ENCODE measurements at regions not wholly inside any gene's neighbourhood (a gene's known extent, or its start where the extent isn't known, plus 50 kb on each side); places are given as distances from the start of the nearest gene placed in this dataset.
"Not testable (repeated sequence)": the region's sequence is repeated elsewhere in the genome, so short reads cannot be mapped to it uniquely, and the experiment has no call there.

DNA sequence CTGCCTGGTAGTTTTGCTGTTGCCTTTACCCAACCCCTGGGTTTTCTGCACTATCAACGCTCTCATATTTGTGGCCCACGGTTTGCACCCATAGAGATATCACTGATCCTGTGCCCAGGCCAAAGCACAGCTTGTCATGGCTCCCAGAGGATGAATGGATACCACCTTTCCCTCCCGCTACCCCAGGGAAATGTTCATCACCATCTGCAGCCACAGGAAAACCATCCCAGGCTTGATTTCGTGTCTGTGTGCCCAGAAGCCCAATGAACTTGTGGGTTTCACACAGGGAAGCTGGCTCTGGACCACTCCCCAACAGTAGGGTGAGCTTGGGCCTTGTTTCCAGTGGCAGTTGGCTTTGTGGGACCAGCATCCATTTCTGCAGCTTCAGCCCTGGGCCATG lies 143.1 kb upstream of the GDF10 start:
- Mint-ChIP-seq H3K27me3 (peaks cover 24% of the 10 kb centered on the region), H3K9me3 (peaks cover 3 to 17% (median 12%) of the 10 kb centered on the region in 3 donors), H3K36me3 (peaks cover 3% of the 10 kb centered on the region), H3K27ac (peak overlapping the region in 1 of 3 donors; percentile 45), H3K4me3 (no peak overlapping the region), H3K4me1 (no peaks in the 10 kb centered on the region)

- H3K27me3 Mint-ChIP-seq: peaks cover 28% of the 10 kb centered on the region
- H3K36me3 Mint-ChIP-seq: peaks cover 3% of the 10 kb centered on the region
- peaks cover 3 to 17% (median 12%) of the 10 kb centered on the region in 3 donors for H3K9me3 Mint-ChIP-seq
- H3K27ac Mint-ChIP-seq: no peak overlapping the region
- H3K4me3 Mint-ChIP-seq: no peak overlapping the region
- no peaks in the 10 kb centered on the region for H3K4me1 Mint-ChIP-seq
Observed at GRCh38 chr10:47158116-47159071, 141.6 kb upstream of the GDF10 start.

DNA sequence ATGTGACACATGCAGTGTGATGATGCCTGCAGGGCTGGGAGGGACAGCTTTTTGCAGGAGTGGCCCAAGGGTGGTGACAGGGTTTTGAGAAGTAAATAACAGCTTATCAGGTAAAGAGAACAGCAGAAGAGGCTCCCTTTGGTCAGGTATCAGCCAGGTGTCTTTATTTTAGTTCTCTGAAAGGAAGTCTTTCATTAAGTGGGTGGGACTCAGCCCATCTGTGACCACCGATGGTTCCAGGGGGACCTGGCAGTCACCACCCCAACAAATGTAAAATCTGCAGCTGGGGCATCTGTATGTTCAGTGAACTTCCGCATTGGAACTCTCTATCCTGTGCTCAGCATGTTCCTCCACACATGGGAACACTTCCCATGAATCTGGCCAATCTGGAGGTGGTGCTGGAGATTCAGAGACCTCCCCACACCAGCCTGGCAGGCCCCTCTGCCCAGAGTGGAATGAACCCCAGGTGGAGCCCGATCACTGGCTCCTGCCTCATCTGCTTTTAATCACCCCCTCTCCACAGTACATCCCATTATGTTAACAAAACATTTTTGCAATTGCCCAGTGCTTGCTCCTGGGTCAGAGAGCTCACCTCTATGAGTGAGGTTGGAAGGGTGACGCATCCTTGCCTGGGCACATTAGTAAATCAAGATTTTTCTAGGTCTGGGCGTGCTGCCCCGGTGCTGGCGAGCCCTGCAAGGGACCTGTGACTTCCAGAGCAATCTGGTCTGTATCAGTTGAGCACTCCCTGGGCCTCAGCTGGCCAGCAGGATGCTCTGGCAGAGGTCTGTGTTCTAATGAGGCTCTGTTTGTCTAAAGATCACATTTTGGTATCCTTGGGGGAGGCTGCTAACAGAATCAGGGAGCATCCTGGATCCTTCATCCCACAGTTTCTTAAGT lies 140.4 kb upstream of the GDF10 start:
- Mint-ChIP-seq H3K4me3 (peak overlapping the region in 1 of 4 donors; percentile 20), H3K27ac (no peak overlapping the region), H3K4me1 (no peaks in the 10 kb centered on the region), H3K9me3 (peaks cover 3 to 15% (median 12%) of the 10 kb centered on the region in 3 donors), H3K36me3 (peaks cover 2% of the 10 kb centered on the region), H3K27me3 (peaks cover 29% of the 10 kb centered on the region)

DNA sequence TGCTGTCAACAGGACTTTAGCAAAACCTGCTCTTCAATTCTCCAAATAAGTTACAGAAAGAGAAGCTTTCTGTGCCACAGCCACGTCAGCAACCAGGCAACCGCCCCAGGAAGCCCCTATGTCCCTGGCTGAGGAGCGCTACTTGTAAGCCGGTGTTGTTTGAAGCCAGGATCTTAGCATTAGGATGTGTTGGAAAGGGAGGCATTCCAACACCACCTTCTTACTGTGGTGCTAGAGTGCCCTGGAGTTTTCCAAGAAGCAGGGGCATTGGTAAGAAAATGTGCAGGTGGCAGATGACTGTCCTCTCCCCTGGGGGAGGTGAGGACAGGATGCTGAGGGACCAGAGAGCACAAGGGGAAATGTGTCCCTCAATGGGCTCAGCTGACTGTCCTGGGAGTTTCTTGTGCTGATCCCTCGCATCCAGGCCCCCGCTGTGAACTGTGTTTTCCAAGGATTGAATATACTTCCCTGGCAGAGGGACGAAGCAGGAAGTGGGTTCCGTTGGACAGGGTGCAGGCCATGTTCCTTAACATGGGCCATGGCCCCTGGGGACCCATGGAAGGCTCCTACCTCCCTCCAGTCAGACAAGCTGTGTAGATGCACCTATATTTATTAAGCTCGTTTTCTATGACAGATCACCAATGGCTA lies 139.6 kb upstream of the GDF10 start:
- H3K9me3 Mint-ChIP-seq: peaks cover 3 to 9% (median 6%) of the 10 kb centered on the region in 3 donors

DNA sequence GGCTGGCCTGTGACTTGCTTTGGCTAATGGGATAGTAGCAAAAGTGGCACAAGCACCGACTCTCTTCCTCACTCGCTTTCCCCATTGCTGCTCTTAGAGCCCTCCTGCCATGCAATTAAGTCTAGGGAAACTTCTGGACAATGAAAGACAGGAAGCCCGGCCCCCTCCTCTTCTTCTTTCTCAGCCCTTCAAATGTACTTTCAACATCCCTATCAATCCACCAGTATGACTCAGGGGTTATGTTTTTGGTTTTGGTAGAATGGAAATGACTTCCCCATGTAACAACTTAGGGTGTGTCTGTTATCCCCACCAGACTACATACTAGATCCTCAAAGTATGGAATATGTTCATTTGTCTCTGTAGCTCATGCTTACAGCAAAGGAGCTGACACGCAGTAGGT lies 139.0 kb upstream of the GDF10 start:
- H3K4me3 Mint-ChIP-seq: no peak overlapping the region
- H3K4me1 Mint-ChIP-seq: peaks cover 6 to 9% (median 6%) of the 10 kb centered on the region in 3 donors
- H3K27ac Mint-ChIP-seq: no peak overlapping the region
- no peaks in the 10 kb centered on the region for H3K36me3 Mint-ChIP-seq
- H3K9me3 Mint-ChIP-seq: peaks cover 0 to 4% (median under 1%) of the 10 kb centered on the region in 3 donors
- peaks cover 35% of the 10 kb centered on the region for H3K27me3 Mint-ChIP-seq

More for the DNA sequence above, 139.6 kb upstream of the GDF10 start:
- no peak overlapping the region for H3K27ac Mint-ChIP-seq
- H3K27me3 Mint-ChIP-seq: peaks cover 30% of the 10 kb centered on the region
- H3K36me3 Mint-ChIP-seq: no peaks in the 10 kb centered on the region
- H3K4me1 Mint-ChIP-seq: peaks cover 2 to 6% (median 3%) of the 10 kb centered on the region in 3 donors
- H3K4me3 Mint-ChIP-seq: no peak overlapping the region

DNA sequence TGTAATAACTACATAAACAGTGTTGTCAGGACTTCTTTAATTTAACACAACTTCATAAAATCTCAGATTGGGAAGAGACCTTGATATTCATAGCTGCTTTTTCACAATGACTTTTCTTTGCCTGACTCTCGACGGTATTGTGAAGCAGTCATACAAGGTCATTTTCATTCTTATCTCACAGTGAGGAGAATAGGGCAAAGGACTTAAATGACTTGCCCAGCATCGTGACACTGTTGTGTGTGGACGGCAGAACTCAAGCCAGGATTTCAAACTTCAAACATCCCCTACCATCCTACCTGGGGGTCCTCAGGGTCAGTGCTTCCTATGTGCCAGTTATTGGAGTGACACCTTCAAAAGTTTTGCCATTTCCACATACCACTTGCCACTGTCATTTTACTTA lies 138.5 kb upstream of the GDF10 start:
- Mint-ChIP-seq H3K36me3 (no peaks in the 10 kb centered on the region), H3K27ac (no peak overlapping the region), H3K27me3 (peaks cover 37% of the 10 kb centered on the region), H3K4me1 (peaks cover 6 to 10% (median 6%) of the 10 kb centered on the region in 3 donors), H3K9me3 (peaks cover 0 to 2% (median 0%) of the 10 kb centered on the region in 3 donors), H3K4me3 (no peak overlapping the region)

DNA sequence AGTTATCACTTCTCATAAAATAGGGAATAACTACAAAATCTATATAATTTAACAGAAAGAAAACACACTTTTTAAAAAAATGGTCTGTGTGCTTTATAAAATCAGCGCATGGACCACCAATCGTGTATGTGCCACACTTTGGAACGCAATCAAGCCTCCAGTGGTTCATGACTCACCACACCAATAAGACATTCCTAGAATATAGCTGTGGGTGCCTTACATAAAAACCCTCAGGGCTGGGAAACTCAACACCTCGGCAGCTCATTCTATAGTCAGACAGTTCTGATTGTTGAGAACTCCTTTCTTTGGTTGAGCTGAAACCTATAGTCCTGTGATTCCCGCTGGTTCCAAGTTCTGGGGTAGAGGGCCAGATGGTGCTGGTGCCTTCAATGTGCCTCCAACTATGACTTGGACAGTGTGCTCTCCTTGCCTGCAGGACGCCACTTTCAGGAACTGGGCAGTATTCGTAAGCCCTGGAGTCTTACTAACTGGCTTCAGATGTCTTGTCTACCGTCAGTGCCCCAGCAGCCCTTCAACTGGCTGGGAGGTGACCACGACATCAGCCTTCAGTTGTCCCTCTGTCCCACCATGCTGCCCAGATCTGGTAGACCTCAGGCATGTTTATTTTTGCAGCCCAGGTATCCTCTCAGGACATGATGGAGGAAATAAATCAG lies 135.7 kb upstream of the GDF10 start:
- Mint-ChIP-seq H3K9me3 (peaks cover 0 to 3% (median 2%) of the 10 kb centered on the region in 3 donors), H3K27ac (no peak overlapping the region), H3K36me3 (no peaks in the 10 kb centered on the region), H3K4me3 (no peak overlapping the region), H3K27me3 (peaks cover 35% of the 10 kb centered on the region), H3K4me1 (peaks cover 6 to 10% (median 8%) of the 10 kb centered on the region in 3 donors)

DNA sequence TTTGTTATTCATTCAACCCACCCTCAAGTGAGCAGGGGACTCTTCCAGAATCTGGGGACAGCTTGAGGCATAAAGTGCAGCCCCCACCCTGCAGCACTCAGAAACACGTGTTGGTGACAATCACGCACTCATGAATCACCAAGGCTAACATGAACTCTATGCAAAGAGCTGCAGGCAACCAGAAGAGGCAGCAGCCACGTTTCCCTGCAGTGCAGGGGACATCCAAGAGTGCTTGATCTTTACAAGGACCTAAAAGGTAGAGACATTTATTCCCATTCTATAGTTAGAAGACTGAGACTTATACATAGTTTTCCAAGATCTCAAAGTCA lies 135.2 kb upstream of the GDF10 start:
- no peak overlapping the region for H3K27ac Mint-ChIP-seq
- H3K4me3 Mint-ChIP-seq: peak overlapping the region in 2 of 4 donors; percentile 13 to 81
- H3K36me3 Mint-ChIP-seq: no peaks in the 10 kb centered on the region
- H3K27me3 Mint-ChIP-seq: peaks cover 34% of the 10 kb centered on the region
- peaks cover 6 to 10% (median 8%) of the 10 kb centered on the region in 3 donors for H3K4me1 Mint-ChIP-seq
- peaks cover 0 to 3% (median 2%) of the 10 kb centered on the region in 3 donors for H3K9me3 Mint-ChIP-seq

DNA sequence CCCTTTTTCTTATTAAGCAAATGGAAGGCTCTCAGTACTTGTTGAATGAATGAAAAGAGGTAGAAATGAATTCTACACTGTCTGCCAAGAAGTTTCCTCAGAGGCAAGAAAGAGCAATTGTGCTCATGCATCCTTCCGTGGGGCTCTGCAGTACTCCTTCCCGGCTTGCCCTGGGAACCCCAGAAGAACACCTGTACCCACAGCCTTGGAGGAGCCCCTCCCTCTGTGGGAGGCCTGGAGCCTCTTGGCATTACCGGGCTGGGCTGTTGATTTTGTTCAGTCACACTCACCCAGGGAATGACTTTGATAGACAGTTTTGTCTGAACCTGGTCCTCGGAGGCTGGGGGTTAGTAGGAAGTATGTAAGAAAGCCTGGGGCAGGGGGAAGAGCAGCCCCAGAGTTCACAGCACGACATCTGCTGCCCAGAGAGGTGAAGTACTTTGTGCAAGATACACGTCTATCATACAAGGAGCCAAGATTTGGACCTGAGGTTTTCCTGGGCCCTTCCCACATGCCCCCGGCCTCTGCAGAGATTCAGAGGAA lies 134.8 kb upstream of the GDF10 start:
- Mint-ChIP-seq H3K36me3 (no peaks in the 10 kb centered on the region), H3K4me1 (peaks cover 6 to 10% (median 8%) of the 10 kb centered on the region in 3 donors)

DNA sequence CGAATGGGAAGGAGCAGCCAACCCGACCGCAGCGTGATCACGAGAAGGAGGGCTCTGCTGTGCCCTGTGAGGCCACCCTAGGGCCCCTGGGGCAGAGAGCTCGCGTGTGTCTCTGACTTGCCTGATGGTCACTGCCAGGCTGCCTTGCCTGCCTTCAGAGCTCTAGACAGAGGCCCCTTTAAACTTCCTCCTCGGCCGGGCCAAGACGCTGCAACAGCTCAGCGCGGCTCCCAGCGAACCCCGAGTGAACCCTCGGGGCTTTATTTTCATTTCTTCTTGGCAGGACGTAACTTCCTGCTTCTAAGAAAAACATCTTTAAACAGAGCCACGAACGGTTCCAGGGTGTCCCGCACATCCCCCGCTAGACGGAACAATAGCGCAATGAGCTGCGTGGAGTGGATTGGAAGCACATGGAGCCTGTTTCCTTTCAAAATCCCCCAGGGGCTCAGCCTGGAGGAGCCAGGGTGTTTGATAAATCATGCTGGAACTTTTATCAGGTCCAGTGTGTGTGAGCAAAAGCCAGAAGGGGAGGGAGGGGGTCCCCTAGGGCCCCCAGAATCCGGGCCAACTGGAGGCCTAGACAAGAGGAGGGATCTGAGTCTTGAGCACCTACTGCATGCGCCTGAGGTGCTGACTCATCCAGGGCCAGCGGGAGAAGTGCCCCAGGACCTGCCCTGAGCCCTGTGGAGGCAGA lies 134.1 kb upstream of the GDF10 start:
- Mint-ChIP-seq H3K9me3 (peaks cover 0 to 5% (median 2%) of the 10 kb centered on the region in 3 donors), H3K36me3 (no peaks in the 10 kb centered on the region), H3K27me3 (peaks cover 28% of the 10 kb centered on the region), H3K27ac (peak overlapping the region in 2 of 3 donors; percentile 30 to 58), H3K4me3 (peak overlapping the region; percentile 73 to 90 (median 82)), H3K4me1 (peaks cover 6 to 10% (median 8%) of the 10 kb centered on the region in 3 donors)

More for the DNA sequence above, 134.8 kb upstream of the GDF10 start:
- H3K9me3 Mint-ChIP-seq: peaks cover 0 to 5% (median 2%) of the 10 kb centered on the region in 3 donors
- H3K27me3 Mint-ChIP-seq: peaks cover 30% of the 10 kb centered on the region
- peak overlapping the region; percentile 73 to 90 (median 82) for H3K4me3 Mint-ChIP-seq
- H3K27ac Mint-ChIP-seq: peak overlapping the region in 2 of 3 donors; percentile 30 to 58

DNA sequence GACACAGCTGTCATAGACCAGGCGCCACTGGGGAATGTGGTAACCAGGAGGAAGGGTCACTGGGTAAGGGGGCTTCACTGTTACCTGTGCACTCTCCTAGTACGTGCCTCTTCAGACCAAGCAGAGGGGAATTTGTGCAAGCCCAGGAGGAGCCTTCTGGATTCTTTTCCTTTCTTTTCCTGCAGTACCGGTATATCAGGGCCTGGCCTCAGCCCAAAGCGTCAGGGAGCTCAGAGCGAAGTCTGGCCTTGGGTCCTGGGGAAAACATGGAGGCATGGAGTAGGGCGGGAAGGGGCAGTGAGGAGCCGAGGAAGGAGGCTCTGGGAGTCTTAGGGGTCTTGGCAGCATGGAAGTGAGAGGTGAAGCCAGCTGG lies 133.6 kb upstream of the GDF10 start:
- Mint-ChIP-seq H3K4me3 (peak overlapping the region in 2 of 4 donors; percentile 21 to 65), H3K4me1 (peaks cover 6 to 10% (median 8%) of the 10 kb centered on the region in 3 donors), H3K27ac (peak overlapping the region in 1 of 3 donors; percentile 30)

GRCh38 chr10:47166808-47167581 lies 133.0 kb upstream of the GDF10 start:
- not testable (repeated sequence) for H3K27ac Mint-ChIP-seq, H3K9me3 Mint-ChIP-seq, H3K36me3 Mint-ChIP-seq
- Mint-ChIP-seq H3K4me3 (peak overlapping the region in 3 of 4 donors; percentile 21 to 65 (median 37)), H3K4me1 (peaks cover 6 to 10% (median 8%) of the 10 kb centered on the region in 3 donors), H3K27me3 (peaks cover 20% of the 10 kb centered on the region)

More for the DNA sequence above, 133.6 kb upstream of the GDF10 start:
- Mint-ChIP-seq H3K36me3 (no peaks in the 10 kb centered on the region), H3K9me3 (peaks cover 0 to 5% (median 2%) of the 10 kb centered on the region in 3 donors), H3K27me3 (peaks cover 23% of the 10 kb centered on the region)

- Mint-ChIP-seq H3K4me1 (peaks cover 6 to 10% (median 8%) of the 10 kb centered on the region in 3 donors), H3K36me3 (no peaks in the 10 kb centered on the region), H3K27me3 (peaks cover 15% of the 10 kb centered on the region), H3K9me3 (peaks cover 0 to 5% (median 2%) of the 10 kb centered on the region in 3 donors), H3K27ac (no peak overlapping the region), H3K4me3 (peak overlapping the region in 1 of 4 donors; percentile 31)
Observed at GRCh38 chr10:47167591-47167990, 132.4 kb upstream of the GDF10 start.

Measured in IgD-negative memory B cell (primary cell).